GM19193 (cell line): ENCODE measurements at regions not wholly inside any gene's neighbourhood (a gene's known extent, or its start where the extent isn't known, plus 50 kb on each side); places are given as distances from the start of the nearest gene placed in this dataset.

Experiments used
- POLR2A ChIP-seq: IDR thresholded peaks from 4 replicates; pipeline ENCODE4 v1.6.1; 2011; ENCODE audit not compliant: insufficient read depth, insufficient read length; ENCODE audit errors: extremely low read depth

GRCh38 chr12:69117566-69118266 is 121.7 kb upstream of the CPSF6 start:
- no peak for TF ChIP-seq POLR2A

GRCh38 chr12:69118516-69118915 is 120.9 kb upstream of the CPSF6 start:
- TF ChIP-seq POLR2A = no peak

- no peak for TF ChIP-seq POLR2A
Observed at GRCh38 chr12:69119770-69120169, 119.6 kb upstream of the CPSF6 start.

- no peak for TF ChIP-seq POLR2A
Observed at GRCh38 chr12:69120354-69120753, 119.0 kb upstream of the CPSF6 start.

- TF ChIP-seq POLR2A = no peak
Observed at GRCh38 chr12:69123311-69123710, 116.1 kb upstream of the CPSF6 start.

- TF ChIP-seq POLR2A = no peak
Observed at GRCh38 chr12:69123919-69124638, 115.3 kb upstream of the CPSF6 start.

- no peak for TF ChIP-seq POLR2A
Observed at GRCh38 chr12:69129017-69129416, 110.4 kb upstream of the CPSF6 start.

- no peak for TF ChIP-seq POLR2A
Observed at GRCh38 chr12:69129564-69129963, 109.8 kb upstream of the CPSF6 start.

- TF ChIP-seq POLR2A = no peak
Observed at GRCh38 chr12:69130064-69130463, 109.3 kb upstream of the CPSF6 start.

- TF ChIP-seq POLR2A = no peak
Observed at GRCh38 chr12:69131077-69131476, 108.3 kb upstream of the CPSF6 start.

GRCh38 chr12:69136931-69137613 is 102.3 kb upstream of the CPSF6 start:
- TF ChIP-seq POLR2A = no peak

GRCh38 chr12:69141074-69141473 is 98.3 kb upstream of the CPSF6 start:
- no peak for TF ChIP-seq POLR2A

- no peak for TF ChIP-seq POLR2A
Observed at GRCh38 chr12:69149270-69149669, 90.1 kb upstream of the CPSF6 start.

GRCh38 chr12:69150083-69150795 is 89.1 kb upstream of the CPSF6 start:
- TF ChIP-seq POLR2A = no peak

- no peak for TF ChIP-seq POLR2A
Observed at GRCh38 chr12:69150796-69151127, 88.6 kb upstream of the CPSF6 start.
